MCF 10A (cell line): ENCODE measurements at regions not wholly inside any gene's neighbourhood (a gene's known extent, or its start where the extent isn't known, plus 50 kb on each side); places are given as distances from the start of the nearest gene placed in this dataset.

Experiments
- BruUV-seq: library from RNA; stranded (reverse); fragments of 400-500 nt; replicated peaks from 2 replicates; lab custom pipeline; 2021; lab: Mats Ljungman, UMichigan
- CTCF ChIA-PET: fragments of 300-600 bp; sonication (Branson Sonifier 250); formaldehyde crosslinking; extraction: SDS; loops from one replicate; lab custom pipeline; 2021; ENCODE audit warnings: antibody characterized with exemption, inconsistent platforms; lab: Yijun Ruan, JAX
- POLR2A ChIA-PET: fragments of 300-600, 350-650 bp; sonication (Branson Sonifier 250); formaldehyde crosslinking; extraction: SDS; loops from one replicate; lab custom pipeline; 2020; ENCODE audit warnings: antibody characterized with exemption, inconsistent platforms; lab: Yijun Ruan, JAX
- DNase-seq: peaks from one replicate; pipeline ENCODE4 v3.0.0-alpha.2; 2018; ENCODE audit not compliant: unreplicated experiment
- H3K27ac Mint-ChIP-seq: one replicate; pipeline ENCODE4 v1.8.0; 2022; ENCODE audit warnings: mild to moderate bottlenecking, low read depth, mixed read lengths; ENCODE audit not compliant: unreplicated experiment
- H3K27me3 Mint-ChIP-seq: one replicate; pipeline ENCODE4 v1.8.0; 2022; ENCODE audit warnings: mixed read lengths; ENCODE audit not compliant: insufficient read depth, unreplicated experiment
- H3K36me3 Mint-ChIP-seq: one replicate; pipeline ENCODE4 v1.8.0; 2022; ENCODE audit warnings: mild to moderate bottlenecking, moderate library complexity, mixed read lengths; ENCODE audit not compliant: insufficient read depth, unreplicated experiment
- H3K4me1 Mint-ChIP-seq: one replicate; pipeline ENCODE4 v1.8.0; 2022; ENCODE audit warnings: mixed read lengths; ENCODE audit not compliant: insufficient read depth, unreplicated experiment
- H3K4me3 Mint-ChIP-seq: one replicate; pipeline ENCODE4 v1.8.0; 2022; ENCODE audit warnings: mild to moderate bottlenecking, moderate library complexity, mixed read lengths; ENCODE audit not compliant: unreplicated experiment
- H3K9me3 Mint-ChIP-seq: one replicate; pipeline ENCODE4 v1.8.0; 2022; ENCODE audit warnings: mixed read lengths; ENCODE audit not compliant: unreplicated experiment
- intact Hi-C: fragments of 100-400 bp; cut with micrococcal nuclease; formaldehyde crosslinking; loops from 2 replicates; pipeline ENCODE4 v1.14.1; 2022
- TF ChIP-seq, protein P1 (sequence below): fragments of 200-600 bp; IDR thresholded peaks from one replicate; pipeline ENCODE4 v1.8.0; 2022; ENCODE audit warnings: antibody characterized with exemption, mild to moderate bottlenecking; ENCODE audit not compliant: unreplicated experiment

DNA sequence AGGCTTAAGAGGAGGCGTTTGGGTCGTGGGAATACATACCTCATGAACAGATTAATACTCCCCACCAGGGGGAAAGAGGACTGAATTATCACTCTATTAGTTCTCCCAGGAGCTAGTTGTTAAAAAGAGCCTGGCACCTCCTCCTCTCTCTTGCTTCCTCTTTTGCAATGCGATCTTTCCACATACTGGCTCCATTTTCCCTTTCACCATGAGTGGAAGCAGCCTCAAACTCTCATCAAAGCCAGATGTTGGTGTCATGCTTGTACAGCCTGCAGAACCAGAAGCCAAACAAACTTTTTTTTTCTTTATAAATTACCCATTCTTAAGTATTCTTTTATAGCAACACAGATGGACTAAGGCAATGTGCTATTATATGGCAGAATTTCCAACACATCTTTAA lies 258.5 kb downstream of the FAM76B start:
- DNase-seq: no peak
- Mint-ChIP-seq H3K4me3 (no peak overlapping the region), H3K27ac (no peak overlapping the region), H3K9me3 (peaks cover 15% of the 10 kb centered on the region), H3K4me1 (no peaks in the 10 kb centered on the region), H3K27me3 (no peaks in the 10 kb centered on the region), H3K36me3 (no peaks in the 10 kb centered on the region)
- TF ChIP-seq, protein P1, sequence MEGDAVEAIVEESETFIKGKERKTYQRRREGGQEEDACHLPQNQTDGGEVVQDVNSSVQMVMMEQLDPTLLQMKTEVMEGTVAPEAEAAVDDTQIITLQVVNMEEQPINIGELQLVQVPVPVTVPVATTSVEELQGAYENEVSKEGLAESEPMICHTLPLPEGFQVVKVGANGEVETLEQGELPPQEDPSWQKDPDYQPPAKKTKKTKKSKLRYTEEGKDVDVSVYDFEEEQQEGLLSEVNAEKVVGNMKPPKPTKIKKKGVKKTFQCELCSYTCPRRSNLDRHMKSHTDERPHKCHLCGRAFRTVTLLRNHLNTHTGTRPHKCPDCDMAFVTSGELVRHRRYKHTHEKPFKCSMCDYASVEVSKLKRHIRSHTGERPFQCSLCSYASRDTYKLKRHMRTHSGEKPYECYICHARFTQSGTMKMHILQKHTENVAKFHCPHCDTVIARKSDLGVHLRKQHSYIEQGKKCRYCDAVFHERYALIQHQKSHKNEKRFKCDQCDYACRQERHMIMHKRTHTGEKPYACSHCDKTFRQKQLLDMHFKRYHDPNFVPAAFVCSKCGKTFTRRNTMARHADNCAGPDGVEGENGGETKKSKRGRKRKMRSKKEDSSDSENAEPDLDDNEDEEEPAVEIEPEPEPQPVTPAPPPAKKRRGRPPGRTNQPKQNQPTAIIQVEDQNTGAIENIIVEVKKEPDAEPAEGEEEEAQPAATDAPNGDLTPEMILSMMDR: no peak
- intact Hi-C loops: no loop called here
- ChIA-PET CTCF (no interaction called here), POLR2A (interaction anchor here (1.0 kb wide), 1 partner anchor 121 kb away, joined by 3 read pairs; no protein-coding TSS in a partner anchor)
- BruUV-seq: no TSS peak

DNA sequence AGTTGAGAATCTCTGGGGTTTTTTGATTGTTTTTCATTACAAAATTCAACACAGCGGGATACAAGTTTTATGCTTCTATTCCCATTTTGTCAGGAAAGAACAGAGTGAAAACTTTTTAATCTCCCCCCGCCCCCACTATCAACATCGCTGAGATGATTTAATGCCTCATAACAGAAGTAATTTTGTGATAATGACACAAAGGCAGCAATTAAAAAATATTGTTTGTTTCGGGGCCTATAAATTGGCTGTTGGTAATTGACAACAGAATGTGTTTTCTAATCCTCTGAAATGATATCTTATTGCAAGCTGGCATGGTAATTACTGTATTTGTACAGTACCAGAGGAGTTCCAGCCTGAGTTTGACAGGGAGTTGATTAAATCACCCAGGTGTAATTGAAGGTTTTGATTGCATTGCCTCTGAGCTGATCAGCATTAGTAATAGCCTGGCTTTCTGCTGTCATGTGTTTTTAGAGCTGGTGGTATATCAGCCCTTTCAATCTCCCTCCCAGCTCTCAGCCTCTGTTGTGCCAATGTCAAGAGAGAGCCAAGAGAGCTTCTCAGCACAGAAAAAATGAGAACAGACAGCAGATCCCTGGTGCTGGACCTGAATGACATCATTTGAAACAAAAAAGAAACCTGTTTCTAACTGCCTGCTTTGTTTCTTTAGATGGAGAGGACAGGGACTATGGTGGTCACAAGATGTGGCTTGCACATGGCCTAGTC lies 265.1 kb downstream of the FAM76B start:
- TF ChIP-seq, protein P1: no peak
- Mint-ChIP-seq H3K9me3 (no peaks in the 10 kb centered on the region), H3K4me1 (peaks cover 21% of the 10 kb centered on the region), H3K36me3 (no peaks in the 10 kb centered on the region), H3K4me3 (no peak overlapping the region), H3K27me3 (no peaks in the 10 kb centered on the region), H3K27ac (no peak overlapping the region)
- intact Hi-C loops: loop anchor here (5.0 to 10.0 kb wide), 3 partner anchors 58 to 370 kb away; no protein-coding TSS in a partner anchor
- no TSS peak for BruUV-seq
- no peak for DNase-seq
- POLR2A ChIA-PET: interaction anchor here (5.7 kb wide), 1 partner anchor 12 kb away, joined by 37 read pairs; no protein-coding TSS in a partner anchor
- CTCF ChIA-PET: interaction anchor here (0.6 to 3.1 kb wide), 3 partner anchors 156 to 457 kb away, joined by 3 to 10 read pairs (median 3); no protein-coding TSS in a partner anchor

DNA sequence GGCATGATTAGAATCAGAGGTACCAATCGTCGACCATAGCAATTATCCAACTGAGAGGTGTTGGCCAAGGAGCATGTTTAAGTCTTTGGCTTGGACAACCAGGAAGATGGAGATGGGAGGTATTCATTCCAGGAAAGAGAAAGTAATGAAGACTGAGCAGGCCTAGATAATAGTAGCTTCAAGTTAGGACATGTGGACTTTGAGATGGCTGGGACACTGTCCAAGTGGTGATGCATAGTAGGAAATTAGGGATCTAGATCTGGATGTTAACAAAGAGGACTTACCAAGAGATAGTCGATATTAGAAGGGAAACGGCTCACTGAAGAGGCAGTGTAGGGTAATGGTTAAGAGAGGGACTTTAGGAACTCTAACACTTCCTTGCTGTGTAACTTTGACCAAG lies 266.7 kb downstream of the FAM76B start:
- Mint-ChIP-seq H3K4me3 (no peak overlapping the region), H3K36me3 (no peaks in the 10 kb centered on the region), H3K4me1 (peaks cover 21% of the 10 kb centered on the region), H3K27me3 (no peaks in the 10 kb centered on the region), H3K27ac (peak overlapping the region; percentile 40), H3K9me3 (no peaks in the 10 kb centered on the region)
- CTCF ChIA-PET: interaction anchor here (3.1 kb wide), 1 partner anchor 183 kb away, joined by 10 read pairs; no protein-coding TSS in a partner anchor
- intact Hi-C loops: loop anchor here (5.0 to 10.0 kb wide), 3 partner anchors 59 to 368 kb away; no protein-coding TSS in a partner anchor
- no TSS peak for BruUV-seq
- TF ChIP-seq, protein P1: no peak
- DNase-seq: peak; percentile 80
- POLR2A ChIA-PET: interaction anchor here (0.6 to 5.7 kb wide), 6 partner anchors 10 to 292 kb away, joined by 3 to 37 read pairs (median 4); partner anchors contain the start of gene SESN3

DNA sequence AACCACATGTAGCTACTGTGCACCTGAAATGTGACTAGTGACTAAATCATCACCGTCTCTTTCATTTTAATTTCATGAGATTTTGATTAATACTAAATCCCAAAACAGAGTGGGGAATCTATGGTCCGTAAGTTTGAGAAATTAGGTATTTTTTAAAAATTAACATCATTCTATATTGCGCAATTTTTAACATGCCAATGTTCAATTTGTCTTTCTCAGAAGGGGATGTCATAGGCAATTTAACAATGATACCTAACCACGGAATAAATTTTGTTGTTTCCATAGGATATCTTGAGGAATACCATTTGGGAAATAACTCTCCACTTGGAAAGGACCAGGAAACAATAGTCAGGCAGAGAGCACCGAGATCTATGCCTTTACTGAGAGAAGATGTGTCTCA lies 267.7 kb downstream of the FAM76B start:
- TF ChIP-seq, protein P1: no peak
- no TSS peak for BruUV-seq
- CTCF ChIA-PET: interaction anchor here (0.6 to 3.1 kb wide), 4 partner anchors 14 to 258 kb away, joined by 3 to 10 read pairs (median 3); no protein-coding TSS in a partner anchor

More for the DNA sequence above, 267.7 kb downstream of the FAM76B start:
- peak overlapping the region; percentile 50 for H3K27ac Mint-ChIP-seq
- H3K4me1 Mint-ChIP-seq: peaks cover 25% of the 10 kb centered on the region
- POLR2A ChIA-PET: interaction anchor here (1.0 to 5.7 kb wide), 3 partner anchors 9 to 175 kb away, joined by 3 to 37 read pairs (median 6); no protein-coding TSS in a partner anchor
- DNase-seq: no peak
- intact Hi-C loops: loop anchor here (1.0 to 10.0 kb wide), 4 partner anchors 60 to 367 kb away; no protein-coding TSS in a partner anchor
- no peaks in the 10 kb centered on the region for H3K9me3 Mint-ChIP-seq
- H3K27me3 Mint-ChIP-seq: no peaks in the 10 kb centered on the region
- H3K4me3 Mint-ChIP-seq: no peak overlapping the region
- no peaks in the 10 kb centered on the region for H3K36me3 Mint-ChIP-seq
